ENCODE measurements at regions not wholly inside any gene's neighbourhood (a gene's known extent, or its start where the extent isn't known, plus 50 kb on each side); places are given as distances from the start of the nearest gene placed in this dataset.

DNA sequence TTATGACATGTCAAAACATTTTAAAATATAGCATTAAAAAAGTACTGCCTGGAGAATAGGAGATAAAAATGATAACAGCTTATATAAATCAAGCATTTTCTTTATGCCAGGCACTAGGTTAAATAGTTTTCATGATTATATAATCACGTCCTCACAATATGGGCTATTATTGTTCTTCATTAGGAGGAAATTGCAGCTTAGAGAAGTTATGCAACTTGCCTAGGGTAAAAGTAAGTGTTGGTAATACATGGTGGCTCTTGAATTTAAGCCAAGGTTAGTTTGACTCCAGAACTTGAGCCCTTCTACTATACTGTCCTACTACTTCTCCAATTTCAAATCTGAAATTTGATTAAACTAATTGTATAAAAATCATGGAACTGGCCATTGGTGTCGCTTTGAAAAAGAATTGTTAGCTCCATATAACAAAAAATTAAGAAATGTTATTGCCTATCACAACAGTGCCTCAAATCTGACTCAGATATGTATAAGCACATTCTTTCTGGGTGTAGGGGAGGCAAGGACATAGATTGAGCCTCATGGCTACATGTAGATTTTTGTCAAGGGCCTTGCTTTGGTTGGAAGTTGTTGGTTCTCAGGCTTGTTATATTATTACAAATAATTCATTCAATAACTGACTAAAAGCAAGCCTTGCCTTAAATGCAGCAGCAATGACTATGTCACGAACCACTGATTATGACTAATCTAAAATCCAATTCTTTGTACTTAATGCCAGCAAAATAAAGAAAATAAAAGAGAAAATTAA is 223.5 kb upstream of the DAB2 start:
- Histone ChIP-seq H3K27me3 (ENCODE audit: insufficient read depth, low read length) (no peaks in the 10 kb centered on the region), H3K9me3 (ENCODE audit: insufficient read depth, low read depth, low read length) (no peaks in the 10 kb centered on the region; the same call in 1 of the 2 replicates), H3K4me1 (ENCODE audit: insufficient read depth, low read length) (no peaks in the 10 kb centered on the region), H3K36me3 (ENCODE audit: insufficient read depth, low read length) (no peaks in the 10 kb centered on the region), H3K27ac (ENCODE audit: low read depth, low read length) (no peak overlapping the region), H3K4me3 (ENCODE audit: low read length) (no peak overlapping the region), H3K9ac (ENCODE audit: low read depth, low read length) (no peak overlapping the region)
- WGBS: 93% methylated on average over 1 of the region's 3 CpGs

DNA sequence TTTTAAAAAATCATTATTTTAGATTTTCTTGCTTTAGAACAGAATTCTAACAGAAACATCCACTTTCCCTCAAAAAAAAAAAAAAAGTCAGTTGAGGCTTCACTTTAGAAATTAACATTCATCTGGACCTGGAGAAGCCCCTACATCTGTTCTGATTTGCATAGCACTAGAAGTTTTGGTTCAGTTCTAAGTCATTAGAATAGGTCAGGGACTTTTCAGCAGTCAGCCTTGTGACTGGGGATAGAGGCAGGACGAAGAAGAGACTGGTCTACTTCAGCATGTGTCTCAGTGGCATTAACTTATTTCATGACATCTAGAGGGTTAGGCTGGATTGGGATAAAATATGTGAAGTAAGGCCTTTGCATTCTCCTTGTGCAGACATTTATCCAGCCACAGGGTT is 215.8 kb upstream of the DAB2 start:
- 94% methylated on average over 1 of the region's 1 CpG for WGBS
- H3K27ac ChIP-seq (ENCODE audit: low read depth, low read length): no peak overlapping the region
- no peaks in the 10 kb centered on the region for H3K4me1 ChIP-seq (ENCODE audit: insufficient read depth, low read length)
- no peaks in the 10 kb centered on the region for H3K9me3 ChIP-seq (ENCODE audit: insufficient read depth, low read depth, low read length)
- no peaks in the 10 kb centered on the region for H3K36me3 ChIP-seq (ENCODE audit: insufficient read depth, low read length)
- H3K4me3 ChIP-seq (ENCODE audit: low read length): no peak overlapping the region
- H3K27me3 ChIP-seq (ENCODE audit: insufficient read depth, low read length): no peaks in the 10 kb centered on the region
- no peak overlapping the region for H3K9ac ChIP-seq (ENCODE audit: low read depth, low read length)

DNA sequence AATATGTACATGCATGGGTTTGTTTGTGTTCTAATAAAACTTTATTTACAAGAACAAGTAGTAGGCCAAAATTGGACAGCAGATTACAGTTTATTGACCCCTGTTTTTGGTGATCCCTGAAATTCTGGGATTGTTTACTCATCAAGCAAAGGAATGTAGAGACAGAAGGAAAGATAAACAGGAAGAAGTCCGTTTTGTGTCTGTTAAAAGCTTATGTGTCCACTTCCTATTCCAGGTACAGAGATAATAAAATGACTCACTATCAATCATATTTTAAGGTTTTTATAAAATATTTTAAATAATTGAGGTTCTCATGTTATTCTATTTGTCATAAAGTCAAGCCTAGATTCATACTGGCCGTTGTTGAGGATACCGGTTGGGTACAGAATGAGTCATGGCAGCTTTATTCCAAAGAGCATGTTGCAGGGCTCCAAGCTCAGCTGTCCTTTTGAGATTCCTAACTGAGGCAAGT is 214.9 kb upstream of the DAB2 start:
- Histone ChIP-seq H3K36me3 (ENCODE audit: insufficient read depth, low read length) (no peaks in the 10 kb centered on the region), H3K9ac (ENCODE audit: low read depth, low read length) (no peak overlapping the region)

DNA sequence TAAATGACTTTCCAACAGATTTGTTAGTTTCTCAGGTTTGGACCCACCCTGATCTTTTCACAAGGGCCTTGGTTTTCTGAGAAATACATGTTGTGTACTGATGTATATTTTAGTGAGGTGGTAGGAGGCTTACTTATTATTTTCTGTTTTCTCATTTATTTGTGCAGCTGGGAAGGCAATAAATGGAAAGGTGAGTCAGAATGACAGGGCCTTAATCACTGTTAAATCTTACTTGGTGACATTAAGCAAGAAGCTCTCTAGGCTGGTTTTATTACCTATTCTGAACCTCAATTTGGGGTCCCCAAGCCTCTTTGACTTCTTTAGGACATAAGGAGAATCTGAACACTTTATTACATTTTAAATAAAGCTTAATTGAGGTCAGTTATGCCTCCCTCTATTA is 214.0 kb upstream of the DAB2 start:
- Histone ChIP-seq H3K4me3 (ENCODE audit: low read length) (no peak overlapping the region), H3K9me3 (ENCODE audit: insufficient read depth, low read depth, low read length) (no peaks in the 10 kb centered on the region), H3K9ac (ENCODE audit: low read depth, low read length) (no peak overlapping the region), H3K4me1 (ENCODE audit: insufficient read depth, low read length) (no peaks in the 10 kb centered on the region), H3K36me3 (ENCODE audit: insufficient read depth, low read length) (no peaks in the 10 kb centered on the region), H3K27me3 (ENCODE audit: insufficient read depth, low read length) (no peaks in the 10 kb centered on the region), H3K27ac (ENCODE audit: low read depth, low read length) (no peak overlapping the region)

More for the DNA sequence above, 214.9 kb upstream of the DAB2 start:
- WGBS: 95% methylated on average over 3 of the region's 3 CpGs
- Histone ChIP-seq H3K27me3 (ENCODE audit: insufficient read depth, low read length) (no peaks in the 10 kb centered on the region), H3K9me3 (ENCODE audit: insufficient read depth, low read depth, low read length) (no peaks in the 10 kb centered on the region), H3K4me3 (ENCODE audit: low read length) (no peak overlapping the region), H3K27ac (ENCODE audit: low read depth, low read length) (no peak overlapping the region), H3K4me1 (ENCODE audit: insufficient read depth, low read length) (no peaks in the 10 kb centered on the region)

DNA sequence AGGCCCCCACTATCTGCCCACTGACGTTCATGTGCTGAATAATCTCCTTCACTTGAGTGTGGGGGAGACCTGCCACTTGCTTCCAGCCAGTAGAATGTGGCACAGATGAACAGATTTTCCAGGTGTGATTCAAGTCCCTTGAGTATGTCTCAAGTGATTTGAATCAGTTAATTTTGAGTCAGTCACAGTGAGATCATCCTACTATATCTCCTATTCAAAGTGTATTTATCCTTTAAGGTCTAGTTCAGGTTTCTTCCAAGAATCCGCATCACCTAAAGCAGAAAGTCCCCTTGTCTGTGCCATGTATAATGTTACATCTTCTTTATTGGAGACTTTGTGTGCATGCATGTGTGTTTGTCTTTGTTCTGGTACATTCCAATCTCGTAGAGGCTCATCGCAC is 208.3 kb upstream of the DAB2 start:
- H3K27ac ChIP-seq (ENCODE audit: low read depth, low read length): no peak overlapping the region
- no peak overlapping the region for H3K9ac ChIP-seq (ENCODE audit: low read depth, low read length)
- H3K4me3 ChIP-seq (ENCODE audit: low read length): no peak overlapping the region
- no peaks in the 10 kb centered on the region for H3K36me3 ChIP-seq (ENCODE audit: insufficient read depth, low read length)
- WGBS: 97% methylated on average over 4 of the region's 4 CpGs
- no peaks in the 10 kb centered on the region for H3K9me3 ChIP-seq (ENCODE audit: insufficient read depth, low read depth, low read length)
- H3K27me3 ChIP-seq (ENCODE audit: insufficient read depth, low read length): no peaks in the 10 kb centered on the region
- no peaks in the 10 kb centered on the region for H3K4me1 ChIP-seq (ENCODE audit: insufficient read depth, low read length)

DNA sequence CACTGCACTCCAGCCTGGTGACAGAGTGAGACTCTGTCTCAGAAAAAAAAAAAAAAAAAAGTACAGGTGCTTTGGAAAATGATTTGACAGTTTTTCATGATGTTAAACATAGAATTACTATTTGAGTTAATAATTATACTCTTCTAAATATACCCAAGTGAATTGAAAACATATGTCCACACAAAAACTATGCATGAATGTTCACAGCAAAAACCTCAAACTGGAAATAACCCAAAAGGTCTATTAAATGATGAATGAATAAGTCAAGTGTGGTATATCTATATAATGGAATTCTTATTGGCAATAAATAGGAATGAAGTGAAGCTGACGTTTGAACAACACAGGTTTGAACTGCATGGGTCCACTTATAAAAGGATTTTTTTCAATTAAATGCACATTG is 207.2 kb upstream of the DAB2 start:
- no peak overlapping the region for H3K4me3 ChIP-seq (ENCODE audit: low read length)
- no peaks in the 10 kb centered on the region for H3K9me3 ChIP-seq (ENCODE audit: insufficient read depth, low read depth, low read length)
- no peak overlapping the region for H3K27ac ChIP-seq (ENCODE audit: low read depth, low read length)
- 87% methylated on average over 1 of the region's 1 CpG for WGBS
- no peaks in the 10 kb centered on the region for H3K4me1 ChIP-seq (ENCODE audit: insufficient read depth, low read length)
- no peaks in the 10 kb centered on the region for H3K36me3 ChIP-seq (ENCODE audit: insufficient read depth, low read length)
- H3K27me3 ChIP-seq (ENCODE audit: insufficient read depth, low read length): no peaks in the 10 kb centered on the region
- H3K9ac ChIP-seq (ENCODE audit: low read depth, low read length): no peak overlapping the region

DNA sequence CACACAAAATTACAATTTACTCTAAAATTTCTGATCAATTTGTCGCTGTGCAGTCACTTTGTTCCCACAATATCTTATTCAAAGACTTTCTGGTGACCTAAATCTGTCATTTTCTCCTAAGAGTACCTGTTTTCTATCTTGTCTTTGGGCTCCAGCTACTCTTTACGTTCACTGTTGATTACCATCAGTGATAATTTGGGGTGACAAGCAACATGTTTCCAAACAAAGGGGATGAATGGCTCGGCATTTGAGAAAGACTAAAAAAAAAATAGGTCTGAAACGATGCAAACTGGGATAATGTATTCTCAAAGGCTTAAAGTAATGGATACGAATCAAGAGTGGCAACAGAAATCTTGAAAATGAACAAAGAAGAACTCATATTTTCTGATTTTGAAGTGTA is 205.2 kb upstream of the DAB2 start:
- Histone ChIP-seq H3K9me3 (ENCODE audit: insufficient read depth, low read depth, low read length) (no peaks in the 10 kb centered on the region), H3K4me3 (ENCODE audit: low read length) (no peak overlapping the region), H3K4me1 (ENCODE audit: insufficient read depth, low read length) (no peaks in the 10 kb centered on the region), H3K27ac (ENCODE audit: low read depth, low read length) (no peak overlapping the region), H3K27me3 (ENCODE audit: insufficient read depth, low read length) (no peaks in the 10 kb centered on the region), H3K36me3 (ENCODE audit: insufficient read depth, low read length) (no peaks in the 10 kb centered on the region), H3K9ac (ENCODE audit: low read depth, low read length) (no peak overlapping the region)
- WGBS: 94% methylated on average over 5 of the region's 5 CpGs

DNA sequence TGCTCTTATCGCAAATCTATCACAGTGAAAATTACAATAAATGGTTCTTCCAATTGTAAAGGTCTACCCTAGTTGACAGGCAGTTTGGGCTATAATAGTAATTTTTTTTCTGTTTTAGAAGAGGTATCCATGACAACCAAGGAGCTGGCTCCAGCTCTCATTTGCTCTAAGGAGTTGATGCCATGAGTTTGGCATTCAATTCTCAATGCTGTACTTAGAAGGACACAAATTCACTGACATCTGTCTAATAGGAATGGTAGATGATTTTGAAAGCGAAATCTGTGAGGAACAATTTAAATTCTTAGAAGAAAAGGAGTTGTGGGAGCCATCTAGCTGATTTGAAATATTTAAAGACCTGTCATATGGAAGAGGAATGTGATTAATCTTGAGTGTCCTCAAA is 203.6 kb upstream of the DAB2 start:
- 82% methylated on average over 1 of the region's 2 CpGs for WGBS
- Histone ChIP-seq H3K9ac (ENCODE audit: low read depth, low read length) (no peak overlapping the region), H3K36me3 (ENCODE audit: insufficient read depth, low read length) (no peaks in the 10 kb centered on the region), H3K4me1 (ENCODE audit: insufficient read depth, low read length) (no peaks in the 10 kb centered on the region), H3K27ac (ENCODE audit: low read depth, low read length) (no peak overlapping the region), H3K27me3 (ENCODE audit: insufficient read depth, low read length) (no peaks in the 10 kb centered on the region), H3K4me3 (ENCODE audit: low read length) (no peak overlapping the region), H3K9me3 (ENCODE audit: insufficient read depth, low read depth, low read length) (no peaks in the 10 kb centered on the region)

DNA sequence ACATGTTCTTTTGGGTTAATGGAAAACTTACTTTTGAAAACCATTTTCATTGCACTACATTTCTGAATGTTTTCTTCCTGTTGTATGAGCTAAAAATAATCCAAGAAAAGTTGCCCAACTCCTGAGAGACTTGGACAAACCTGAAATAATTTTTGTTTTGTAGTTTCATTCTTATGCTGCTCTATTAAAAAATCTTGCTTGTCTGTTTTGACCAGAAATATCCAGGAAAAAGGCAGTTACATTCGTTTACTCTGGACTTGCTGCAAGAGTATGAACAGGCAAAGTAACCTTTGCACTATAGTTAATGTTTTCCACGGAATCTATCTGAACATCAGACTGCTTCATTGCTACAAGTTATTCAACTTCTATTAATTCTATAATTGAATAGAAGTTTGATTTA is 200.1 kb upstream of the DAB2 start:
- Histone ChIP-seq H3K27ac (ENCODE audit: low read depth, low read length) (no peak overlapping the region), H3K27me3 (ENCODE audit: insufficient read depth, low read length) (no peaks in the 10 kb centered on the region)
- 82% methylated on average over 2 of the region's 2 CpGs for whole genome bisulfite sequencing

DNA sequence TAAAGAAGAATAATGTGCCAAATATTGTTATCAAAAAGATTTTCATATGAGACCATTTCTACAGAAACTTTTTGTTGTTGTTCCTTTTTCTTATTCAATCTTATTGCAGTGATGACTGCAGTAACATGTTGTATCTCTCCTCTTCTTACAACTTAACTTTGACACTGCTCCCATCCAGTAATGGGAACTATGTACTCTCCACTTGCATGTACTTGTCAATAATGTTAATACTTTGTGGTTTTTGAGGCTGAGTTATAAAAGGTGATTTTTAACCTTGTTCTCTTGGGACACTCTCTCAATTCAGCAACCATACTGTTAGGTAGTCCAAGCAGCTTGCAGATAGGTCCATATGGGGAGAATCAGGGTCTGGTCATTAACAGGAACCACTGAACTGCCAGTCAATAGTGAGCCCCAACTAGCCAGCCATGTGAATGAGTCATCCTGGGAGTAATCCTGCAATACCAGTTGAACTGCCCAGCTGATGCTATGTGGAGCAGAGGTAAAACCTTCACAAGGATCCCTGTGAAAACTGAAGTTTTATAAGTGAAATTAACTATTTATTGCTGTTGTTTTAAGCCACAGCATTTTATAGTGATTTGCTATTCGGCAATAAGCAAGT is 199.6 kb upstream of the DAB2 start:
- Histone ChIP-seq H3K4me1 (ENCODE audit: insufficient read depth, low read length) (no peaks in the 10 kb centered on the region), H3K4me3 (ENCODE audit: low read length) (no peak overlapping the region), H3K27me3 (ENCODE audit: insufficient read depth, low read length) (no peaks in the 10 kb centered on the region), H3K27ac (ENCODE audit: low read depth, low read length) (no peak overlapping the region), H3K9me3 (ENCODE audit: insufficient read depth, low read depth, low read length) (no peaks in the 10 kb centered on the region), H3K9ac (ENCODE audit: low read depth, low read length) (no peak overlapping the region), H3K36me3 (ENCODE audit: insufficient read depth, low read length) (no peaks in the 10 kb centered on the region)
- no CpG with 5 or more reads among the region's 1 CpG for WGBS

More for the DNA sequence above, 200.1 kb upstream of the DAB2 start:
- H3K9me3 ChIP-seq (ENCODE audit: insufficient read depth, low read depth, low read length): no peaks in the 10 kb centered on the region
- H3K36me3 ChIP-seq (ENCODE audit: insufficient read depth, low read length): no peaks in the 10 kb centered on the region
- H3K9ac ChIP-seq (ENCODE audit: low read depth, low read length): no peak overlapping the region
- H3K4me3 ChIP-seq (ENCODE audit: low read length): no peak overlapping the region
- no peaks in the 10 kb centered on the region for H3K4me1 ChIP-seq (ENCODE audit: insufficient read depth, low read length)

DNA sequence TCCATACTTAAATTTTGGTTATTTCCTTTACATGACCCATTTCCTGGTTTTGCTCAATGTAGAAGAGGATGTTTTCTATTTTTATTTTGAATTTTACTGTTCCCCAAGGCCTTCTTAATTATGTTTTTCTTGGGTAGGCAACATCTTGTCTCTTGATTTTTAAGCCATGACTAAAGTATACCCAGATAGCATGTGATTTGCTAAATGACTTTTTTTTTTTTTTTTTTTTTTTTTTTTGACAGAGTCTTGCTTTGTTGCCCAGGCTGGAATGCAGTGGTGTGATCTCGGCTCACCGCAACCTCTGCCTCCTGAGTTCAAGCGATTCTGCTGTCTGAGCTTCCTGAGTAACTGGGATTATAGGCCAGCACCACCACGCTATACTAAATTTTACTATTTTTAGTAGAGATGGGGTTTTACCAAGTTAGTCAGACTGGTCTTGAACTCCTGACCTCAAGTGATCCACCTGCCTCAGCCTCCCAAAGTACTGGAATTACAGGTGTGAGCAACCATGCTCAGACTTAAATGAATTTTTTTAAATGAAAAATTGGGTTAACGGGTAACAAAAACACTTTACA is 198.6 kb upstream of the DAB2 start:
- Histone ChIP-seq H3K36me3 (ENCODE audit: insufficient read depth, low read length) (no peaks in the 10 kb centered on the region), H3K27me3 (ENCODE audit: insufficient read depth, low read length) (no peaks in the 10 kb centered on the region), H3K4me3 (ENCODE audit: low read length) (no peak overlapping the region), H3K9me3 (ENCODE audit: insufficient read depth, low read depth, low read length) (no peaks in the 10 kb centered on the region), H3K9ac (ENCODE audit: low read depth, low read length) (no peak overlapping the region), H3K4me1 (ENCODE audit: insufficient read depth, low read length) (no peaks in the 10 kb centered on the region), H3K27ac (ENCODE audit: low read depth, low read length) (no peak overlapping the region)
- WGBS: 96% methylated on average over 3 of the region's 5 CpGs
